D721Med (cell line): ENCODE measurements at regions not wholly inside any gene's neighbourhood (a gene's known extent, or its start where the extent isn't known, plus 50 kb on each side); places are given as distances from the start of the nearest gene placed in this dataset.

Experiments used
- DNase-seq: peaks from one replicate; pipeline ENCODE4 v3.0.0; 2011; ENCODE audit warnings: low spot score; ENCODE audit not compliant: insufficient read length
- FAIRE-seq: peaks from 2 replicates; lab custom pipeline; 2011; peaks lifted over from hg19 to GRCh38; lab: Jason Lieb, UNC
- TF ChIP-seq, protein P1 (sequence below): IDR thresholded peaks from 2 replicates; pipeline ENCODE4 v1.5.1; 2012; ENCODE audit warnings: mild to moderate bottlenecking, control low read depth; ENCODE audit not compliant: insufficient read depth; ENCODE audit errors: missing control alignments

- TF ChIP-seq, protein P1, sequence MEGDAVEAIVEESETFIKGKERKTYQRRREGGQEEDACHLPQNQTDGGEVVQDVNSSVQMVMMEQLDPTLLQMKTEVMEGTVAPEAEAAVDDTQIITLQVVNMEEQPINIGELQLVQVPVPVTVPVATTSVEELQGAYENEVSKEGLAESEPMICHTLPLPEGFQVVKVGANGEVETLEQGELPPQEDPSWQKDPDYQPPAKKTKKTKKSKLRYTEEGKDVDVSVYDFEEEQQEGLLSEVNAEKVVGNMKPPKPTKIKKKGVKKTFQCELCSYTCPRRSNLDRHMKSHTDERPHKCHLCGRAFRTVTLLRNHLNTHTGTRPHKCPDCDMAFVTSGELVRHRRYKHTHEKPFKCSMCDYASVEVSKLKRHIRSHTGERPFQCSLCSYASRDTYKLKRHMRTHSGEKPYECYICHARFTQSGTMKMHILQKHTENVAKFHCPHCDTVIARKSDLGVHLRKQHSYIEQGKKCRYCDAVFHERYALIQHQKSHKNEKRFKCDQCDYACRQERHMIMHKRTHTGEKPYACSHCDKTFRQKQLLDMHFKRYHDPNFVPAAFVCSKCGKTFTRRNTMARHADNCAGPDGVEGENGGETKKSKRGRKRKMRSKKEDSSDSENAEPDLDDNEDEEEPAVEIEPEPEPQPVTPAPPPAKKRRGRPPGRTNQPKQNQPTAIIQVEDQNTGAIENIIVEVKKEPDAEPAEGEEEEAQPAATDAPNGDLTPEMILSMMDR: no peak
- FAIRE-seq (no peak), DNase-seq (no peak)
Measured at GRCh38 chr1:4052657-4053056, 152.6 kb upstream of the C1orf174 start.

- FAIRE-seq (no peak), DNase-seq (no peak)
- TF ChIP-seq, protein P1: no peak
Measured at GRCh38 chr1:4053160-4053748, 153.2 kb upstream of the C1orf174 start.

DNA sequence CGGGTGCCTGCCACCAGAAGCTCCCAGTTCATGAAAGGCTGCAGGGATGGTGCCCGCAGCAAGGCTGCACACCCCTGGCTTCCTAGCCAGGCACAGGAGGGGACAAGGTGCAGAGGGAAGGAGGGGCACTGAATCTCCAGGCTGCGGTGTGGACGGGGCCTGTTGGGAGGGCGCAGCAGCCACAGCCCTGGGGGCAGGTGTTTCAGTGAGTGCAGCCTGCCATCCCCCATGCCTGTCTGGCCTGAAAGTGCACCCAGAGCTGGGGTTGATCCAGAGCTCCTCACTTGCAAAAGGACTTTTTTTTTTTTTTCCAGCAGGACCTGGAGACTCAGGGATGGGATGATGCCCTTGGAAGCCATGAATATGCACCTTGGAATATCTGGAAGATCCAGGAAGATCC lies 153.7 kb upstream of the C1orf174 start:
- DNase-seq (no peak), FAIRE-seq (no peak)
- TF ChIP-seq, protein P1: no peak

DNA sequence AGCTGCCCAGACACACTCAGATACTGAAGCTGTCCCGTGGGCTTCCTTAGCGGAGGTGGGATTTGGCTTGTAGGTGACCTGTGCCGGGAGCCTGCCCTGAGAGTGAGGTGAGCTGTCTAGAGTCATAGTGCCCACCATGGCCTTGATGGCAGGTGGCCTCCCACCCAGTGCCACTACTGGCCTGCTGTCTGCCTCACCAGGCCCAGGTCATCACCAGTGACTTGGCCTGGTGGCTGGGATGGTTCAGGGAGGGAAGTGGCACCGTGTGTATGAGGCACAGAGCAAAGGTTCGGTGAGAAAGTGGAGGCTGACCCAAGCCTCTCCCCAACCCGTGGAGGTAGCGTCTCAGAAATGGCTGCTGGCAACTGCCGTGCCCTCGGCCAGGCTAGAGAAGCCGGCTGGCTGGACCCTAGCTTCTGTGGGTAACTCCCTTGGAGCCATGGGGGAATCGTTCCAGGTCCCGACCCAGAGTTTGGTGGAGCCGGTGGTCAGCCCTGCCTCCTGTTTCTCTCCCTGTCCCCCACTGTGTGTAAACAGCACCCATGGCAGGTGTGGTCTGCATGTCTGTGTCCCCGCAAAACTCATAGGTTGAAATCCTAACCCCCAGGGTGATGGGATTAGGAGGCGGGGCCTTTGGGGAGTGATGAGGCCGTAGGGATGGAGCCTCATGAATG lies 155.4 kb upstream of the C1orf174 start:
- DNase-seq (no peak), FAIRE-seq (no peak)
- TF ChIP-seq, protein P1: no peak

DNA sequence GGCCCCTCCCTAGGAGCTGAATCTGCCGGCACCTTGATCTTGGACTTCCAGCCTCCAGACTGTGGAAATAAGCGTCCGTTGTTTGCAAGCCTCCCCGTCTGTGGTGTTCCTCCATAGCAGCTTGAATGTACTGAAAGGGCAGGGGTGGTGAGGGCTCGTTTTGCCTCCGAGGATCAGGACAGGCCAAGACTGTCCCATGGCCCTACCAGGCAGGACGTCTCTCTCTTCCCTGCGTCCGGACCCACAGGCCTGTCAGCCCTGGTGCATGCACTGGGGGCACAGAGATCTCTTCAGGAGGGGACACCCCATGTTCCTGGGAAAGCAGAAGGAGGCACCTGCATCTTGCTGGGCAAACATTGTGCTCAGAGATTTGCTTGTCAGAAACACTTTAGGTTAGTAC lies 156.3 kb upstream of the C1orf174 start:
- FAIRE-seq (no peak), DNase-seq (no peak)
- TF ChIP-seq, protein P1: no peak

- TF ChIP-seq, protein P1: no peak
- FAIRE-seq: no peak
- no peak for DNase-seq
Measured at GRCh38 chr1:4056989-4057388, 156.9 kb upstream of the C1orf174 start.

- TF ChIP-seq, protein P1: no peak
- DNase-seq: no peak
- FAIRE-seq: no peak
Measured at GRCh38 chr1:4057603-4058002, 157.5 kb upstream of the C1orf174 start.
